Immature natural killer cell (primary cell): ENCODE measurements at regions not wholly inside any gene's neighbourhood (a gene's known extent, or its start where the extent isn't known, plus 50 kb on each side); places are given as distances from the start of the nearest gene placed in this dataset.
"Not testable (repeated sequence)": the region's sequence is repeated elsewhere in the genome, so short reads cannot be mapped to it uniquely, and the experiment has no call there.

ENCODE experiments used
- DNase-seq, 3 donors: peaks; one replicate each; pipeline ENCODE4 v3.0.0; 2022; ENCODE audit warnings: mixed read lengths in 1 of 3
- H3K27ac Mint-ChIP-seq, 6 donors: one replicate each; pipeline ENCODE4 v1.8.0; 2020; ENCODE audit warnings: mixed read lengths in 6 of 6, mild to moderate bottlenecking in 5 of 6, inconsistent platforms in 4 of 6, moderate library complexity in 3 of 6
- H3K27me3 Mint-ChIP-seq, 3 donors: one replicate each; pipeline ENCODE4 v1.8.0; 2020 to 2021; ENCODE audit warnings: low read depth in 3 of 3, mild to moderate bottlenecking in 3 of 3, mixed read lengths in 3 of 3, moderate library complexity in 3 of 3, inconsistent platforms in 1 of 3
- H3K36me3 Mint-ChIP-seq, 3 donors: one replicate each; pipeline ENCODE4 v1.8.0; 2020; ENCODE audit warnings: mixed read lengths in 3 of 3, inconsistent platforms in 2 of 3, mild to moderate bottlenecking in 2 of 3
- H3K4me1 Mint-ChIP-seq, 2 donors: one replicate each; pipeline ENCODE4 v1.8.0; 2020; ENCODE audit warnings: inconsistent platforms in 2 of 2, mild to moderate bottlenecking in 2 of 2, mixed read lengths in 2 of 2, moderate library complexity in 1 of 2
- H3K4me3 Mint-ChIP-seq, 5 donors: one replicate each; pipeline ENCODE4 v1.8.0; 2020; ENCODE audit warnings: mild to moderate bottlenecking in 5 of 5, mixed read lengths in 5 of 5, inconsistent platforms in 3 of 5, moderate library complexity in 3 of 5
- H3K9me3 Mint-ChIP-seq, 6 donors: one replicate each; pipeline ENCODE4 v1.8.0; 2020; ENCODE audit warnings: mild to moderate bottlenecking in 6 of 6, mixed read lengths in 6 of 6, inconsistent platforms in 4 of 6, moderate library complexity in 3 of 6

DNA sequence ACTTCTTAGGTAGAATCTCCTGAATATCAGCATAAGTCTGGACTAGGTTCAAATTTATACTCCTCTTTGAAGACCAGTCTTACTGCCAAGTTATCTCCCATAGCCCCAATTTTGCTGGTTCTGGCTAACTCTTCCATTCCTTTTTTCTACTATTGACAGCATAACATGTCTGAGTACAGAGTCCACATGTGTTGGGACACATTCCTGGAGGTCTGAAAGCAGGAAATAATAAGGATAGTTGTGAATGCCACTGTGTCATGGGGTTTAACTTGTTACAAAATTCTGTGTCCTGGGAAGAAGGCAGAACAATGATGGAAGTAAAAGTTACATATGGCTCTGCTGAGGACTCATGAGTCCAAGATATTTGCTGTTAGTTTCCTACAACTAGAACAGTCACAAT is 57.4 kb upstream of the ZBTB20 start:
- no peak for DNase-seq
- H3K9me3 Mint-ChIP-seq, result no peaks in the 10 kb centered on the region
- H3K36me3 Mint-ChIP-seq, result no peaks in the 10 kb centered on the region
- no peak overlapping the region for H3K4me3 Mint-ChIP-seq
- no peak overlapping the region for H3K27ac Mint-ChIP-seq
- no peaks in the 10 kb centered on the region for H3K4me1 Mint-ChIP-seq
- peaks cover 0 to 3% (median 2%) of the 10 kb centered on the region in 3 donors for H3K27me3 Mint-ChIP-seq

DNA sequence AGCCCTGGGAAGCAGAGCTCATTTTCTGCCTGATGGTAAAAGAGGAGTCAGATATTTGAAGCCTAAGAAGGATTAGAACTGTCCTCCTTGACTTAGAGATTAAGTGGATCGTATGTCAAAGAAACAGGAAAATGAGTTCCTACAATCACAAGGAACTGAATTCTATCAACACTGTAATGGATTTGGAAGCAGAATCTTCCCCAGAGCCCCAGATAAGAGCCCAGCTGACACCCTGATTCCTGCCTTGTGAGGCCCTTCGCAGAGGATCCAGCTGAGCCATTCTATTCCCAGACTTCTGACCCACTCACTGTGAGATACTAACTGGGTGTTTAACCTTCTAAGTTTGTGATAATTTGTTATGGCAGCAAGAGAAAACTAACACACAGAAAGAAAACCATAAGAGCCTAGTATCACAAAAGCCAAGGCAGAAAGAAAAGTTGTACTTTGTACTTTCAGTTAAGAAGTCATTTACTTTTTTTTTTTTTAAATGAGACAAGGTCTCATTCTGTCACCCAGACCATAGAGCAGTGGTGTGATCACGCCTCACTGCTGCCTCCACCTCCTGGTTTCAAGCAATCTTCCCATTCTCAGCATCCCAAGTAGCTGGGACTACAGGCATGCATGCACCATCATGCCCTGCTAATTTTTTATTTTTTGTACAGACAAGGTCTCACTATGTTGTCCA is 61.1 kb upstream of the ZBTB20 start:
- Mint-ChIP-seq H3K27ac (no peak overlapping the region), H3K9me3 (no peaks in the 10 kb centered on the region), H3K36me3 (no peaks in the 10 kb centered on the region), H3K4me1 (no peaks in the 10 kb centered on the region), H3K27me3 (peaks cover 0 to 3% (median 0%) of the 10 kb centered on the region in 3 donors), H3K4me3 (no peak overlapping the region)
- DNase-seq, result no peak

DNA sequence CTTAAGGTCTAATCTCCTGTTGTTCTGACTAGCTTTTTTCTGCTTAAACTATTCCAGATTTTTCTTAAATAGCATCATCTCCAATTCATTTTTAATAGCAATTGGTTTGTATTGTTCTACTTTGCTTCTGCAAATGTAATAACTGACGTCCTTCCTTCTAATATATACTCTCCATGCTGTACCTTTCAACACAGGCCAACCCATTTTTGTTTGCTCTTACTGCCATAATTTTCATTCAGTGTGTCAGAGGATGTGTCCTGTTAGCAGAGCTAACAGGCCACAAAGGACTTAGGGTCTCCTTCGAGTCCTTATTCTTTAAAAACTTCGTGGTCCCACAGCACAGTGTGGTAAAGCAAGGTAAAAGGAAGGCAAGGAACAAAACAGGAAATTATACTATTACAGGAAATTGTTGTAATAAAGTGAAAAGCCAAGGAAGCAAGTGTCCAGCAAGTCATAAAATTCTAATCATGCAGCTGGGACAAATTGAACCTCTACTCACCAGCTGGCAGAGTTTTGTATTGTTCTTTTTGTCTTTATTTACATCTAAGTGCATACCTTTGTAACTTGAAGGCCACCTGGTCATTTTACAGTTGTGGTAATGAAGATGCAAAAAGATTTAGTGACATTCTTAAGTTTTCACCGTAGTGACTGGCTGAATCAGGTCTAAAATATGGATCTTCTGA is 64.9 kb upstream of the ZBTB20 start:
- no peak for DNase-seq
- Mint-ChIP-seq H3K4me1 (no peaks in the 10 kb centered on the region), H3K36me3 (peaks cover 0 to 3% (median 0%) of the 10 kb centered on the region in 3 donors), H3K27ac (no peak overlapping the region), H3K9me3 (no peaks in the 10 kb centered on the region), H3K4me3 (no peak overlapping the region), H3K27me3 (peaks cover 0 to 3% (median 1%) of the 10 kb centered on the region in 3 donors)

DNA sequence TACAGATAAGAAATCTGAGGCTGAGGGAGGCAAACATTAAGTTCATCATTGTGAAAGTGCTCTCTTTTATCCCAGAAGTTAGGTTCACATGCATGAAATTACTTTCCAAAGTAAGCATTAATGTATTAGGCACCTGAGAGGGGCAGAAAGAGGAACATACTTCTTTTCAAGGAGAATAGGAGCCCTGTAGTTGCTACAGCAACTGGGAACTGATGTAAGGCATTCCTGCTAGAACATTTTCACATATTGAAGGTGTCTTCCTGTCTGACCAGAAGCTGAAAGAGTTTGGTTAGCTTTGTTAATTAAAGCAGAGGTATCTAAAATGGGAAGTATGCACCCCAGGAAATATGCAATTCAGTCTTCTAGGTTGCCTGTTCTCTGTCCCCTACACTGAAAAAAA is 65.5 kb upstream of the ZBTB20 start:
- H3K27ac Mint-ChIP-seq, result no peak overlapping the region
- H3K27me3 Mint-ChIP-seq, result peaks cover 0 to 3% (median 1%) of the 10 kb centered on the region in 3 donors
- peaks cover 0 to 3% (median 0%) of the 10 kb centered on the region in 3 donors for H3K36me3 Mint-ChIP-seq
- no peak for DNase-seq
- H3K4me1 Mint-ChIP-seq, result no peaks in the 10 kb centered on the region
- no peak overlapping the region for H3K4me3 Mint-ChIP-seq
- H3K9me3 Mint-ChIP-seq, result no peaks in the 10 kb centered on the region

DNA sequence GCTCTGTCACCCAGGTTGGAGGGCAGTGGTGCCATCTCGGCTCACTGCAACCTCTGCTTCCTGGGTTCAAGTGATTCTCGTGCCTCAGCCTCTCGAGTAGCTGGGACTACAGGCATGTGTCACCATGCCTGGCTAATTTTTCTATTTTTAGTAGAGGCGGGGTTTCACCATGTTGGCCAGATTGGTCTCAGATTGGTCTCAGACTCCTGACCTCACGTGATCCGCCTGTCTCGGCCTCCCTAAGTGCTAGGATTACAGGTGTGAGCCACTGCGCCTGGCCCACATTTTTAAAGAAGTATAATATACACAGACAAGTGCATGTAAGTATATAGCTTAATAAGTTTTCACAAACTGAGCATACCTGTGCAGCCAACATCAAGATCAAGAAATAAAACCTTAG is 66.0 kb upstream of the ZBTB20 start:
- H3K4me1 Mint-ChIP-seq, H3K36me3 Mint-ChIP-seq, H3K4me3 Mint-ChIP-seq, H3K27me3 Mint-ChIP-seq, DNase-seq, H3K9me3 Mint-ChIP-seq, H3K27ac Mint-ChIP-seq: not testable (repeated sequence)

DNA sequence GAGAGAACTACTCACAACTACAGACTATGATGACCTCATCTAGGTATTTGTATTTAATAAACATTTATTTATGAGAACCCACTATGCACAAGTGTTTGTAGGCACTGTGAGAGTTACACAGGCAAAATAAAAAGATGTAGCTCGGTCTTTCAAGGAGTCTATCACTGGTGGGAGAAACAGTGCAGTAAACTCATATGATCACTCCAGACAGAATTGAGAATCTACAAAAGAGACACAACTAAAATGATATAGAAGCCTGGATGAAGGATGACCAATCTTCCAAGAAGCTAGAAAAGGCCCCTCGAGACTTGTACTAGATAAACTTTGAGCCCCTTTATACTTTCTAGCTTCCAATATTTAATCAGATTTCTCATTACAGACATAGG is 70.2 kb upstream of the ZBTB20 start:
- Mint-ChIP-seq H3K27me3 (peaks cover 1 to 5% (median 2%) of the 10 kb centered on the region in 3 donors), H3K36me3 (peaks cover 0 to 3% (median 0%) of the 10 kb centered on the region in 3 donors)
- DNase-seq, result no peak

DNA sequence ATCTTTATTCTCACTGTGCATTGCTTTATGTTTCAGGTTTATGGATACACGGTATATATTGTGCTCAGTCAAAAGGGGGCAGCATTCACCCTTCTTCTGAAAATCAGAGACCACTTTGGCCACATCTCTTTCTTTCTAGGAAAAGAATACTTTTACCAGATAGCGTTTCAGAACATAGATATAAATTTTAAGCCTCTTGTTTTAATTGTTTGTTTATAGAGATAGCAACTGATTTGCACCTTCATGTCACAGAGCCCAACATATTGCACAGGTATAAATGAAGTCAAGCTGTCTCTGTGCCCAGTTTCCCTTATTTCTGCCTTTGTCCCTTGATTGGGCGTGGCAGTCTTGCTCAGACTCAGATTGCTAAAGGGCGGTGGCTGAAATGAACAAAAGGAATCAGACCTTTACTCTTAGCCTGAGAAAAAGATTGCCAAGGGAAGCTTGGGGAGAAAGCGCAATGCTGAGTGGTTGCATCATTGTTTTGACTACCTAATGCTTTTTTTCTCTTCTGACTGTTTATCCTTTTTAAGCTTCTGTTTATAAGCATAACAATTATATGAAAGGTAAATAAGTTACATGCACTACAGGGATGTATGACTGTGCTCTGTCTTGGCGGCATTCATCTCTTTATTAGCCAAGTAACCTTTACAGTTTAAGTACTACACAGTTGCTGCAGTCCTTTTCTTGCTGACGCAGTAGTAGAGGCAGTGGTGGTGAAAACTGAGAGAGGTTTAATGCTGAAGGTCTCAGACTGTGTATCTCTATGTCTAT is 70.8 kb upstream of the ZBTB20 start:
- Mint-ChIP-seq H3K27me3 (peaks cover 1 to 5% (median 2%) of the 10 kb centered on the region in 3 donors), H3K9me3 (no peaks in the 10 kb centered on the region), H3K4me3 (no peak overlapping the region), H3K27ac (no peak overlapping the region), H3K4me1 (no peaks in the 10 kb centered on the region), H3K36me3 (peaks cover 0 to 3% (median 0%) of the 10 kb centered on the region in 3 donors)
- peak; percentile 5 to 17 (median 8) for DNase-seq

More for the DNA sequence above, 70.2 kb upstream of the ZBTB20 start:
- no peak overlapping the region for H3K4me3 Mint-ChIP-seq
- no peaks in the 10 kb centered on the region for H3K9me3 Mint-ChIP-seq
- no peaks in the 10 kb centered on the region for H3K4me1 Mint-ChIP-seq
- H3K27ac Mint-ChIP-seq, result no peak overlapping the region

DNA sequence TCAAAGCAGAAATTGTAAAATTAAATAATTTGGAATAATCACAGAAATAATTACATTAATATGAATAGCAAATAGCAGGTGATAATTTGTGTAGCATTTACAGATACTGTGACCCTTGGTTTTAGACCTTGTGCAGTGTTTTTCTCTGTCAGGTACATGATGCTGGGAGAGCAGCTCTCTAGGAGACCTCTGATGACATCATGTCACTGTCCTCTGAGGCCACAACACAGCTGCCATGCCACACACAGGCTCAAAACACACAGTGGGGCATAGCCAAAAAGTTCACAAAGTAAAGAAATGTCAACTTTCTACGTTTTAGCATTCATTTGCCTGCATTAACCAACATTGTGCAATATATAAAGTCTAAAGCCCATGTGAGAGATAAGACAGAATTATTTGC is 71.8 kb upstream of the ZBTB20 start:
- Mint-ChIP-seq H3K27me3 (peaks cover 2 to 5% (median 3%) of the 10 kb centered on the region in 3 donors), H3K27ac (no peak overlapping the region), H3K36me3 (peaks cover 0 to 3% (median 0%) of the 10 kb centered on the region in 3 donors), H3K4me3 (no peak overlapping the region), H3K9me3 (no peaks in the 10 kb centered on the region), H3K4me1 (no peaks in the 10 kb centered on the region)
- DNase-seq, result no peak

DNA sequence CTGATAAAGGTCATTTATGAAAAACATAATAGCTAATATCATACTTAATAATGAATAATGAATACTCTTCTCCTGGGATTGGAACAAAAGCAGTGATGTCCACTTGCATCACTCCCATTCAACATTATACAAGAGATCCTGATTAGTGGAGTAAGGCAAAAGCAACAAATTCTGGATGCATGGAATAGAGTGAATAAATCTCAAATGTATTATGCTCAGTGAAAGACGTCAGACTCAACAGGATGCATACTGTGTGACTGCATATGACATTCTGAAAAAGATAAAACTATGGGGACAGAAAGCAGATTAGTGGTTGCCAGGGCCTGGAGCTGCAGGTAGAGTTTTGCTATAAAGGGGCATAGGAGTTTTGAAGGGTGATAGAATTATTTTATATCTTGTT is 77.6 kb upstream of the ZBTB20 start:
- no peaks in the 10 kb centered on the region for H3K36me3 Mint-ChIP-seq
- no peak for DNase-seq
- H3K4me3 Mint-ChIP-seq, result no peak overlapping the region
- no peaks in the 10 kb centered on the region for H3K9me3 Mint-ChIP-seq
- H3K4me1 Mint-ChIP-seq, result no peaks in the 10 kb centered on the region
- peaks cover 0 to 2% (median 2%) of the 10 kb centered on the region in 3 donors for H3K27me3 Mint-ChIP-seq
- H3K27ac Mint-ChIP-seq, result no peak overlapping the region

DNA sequence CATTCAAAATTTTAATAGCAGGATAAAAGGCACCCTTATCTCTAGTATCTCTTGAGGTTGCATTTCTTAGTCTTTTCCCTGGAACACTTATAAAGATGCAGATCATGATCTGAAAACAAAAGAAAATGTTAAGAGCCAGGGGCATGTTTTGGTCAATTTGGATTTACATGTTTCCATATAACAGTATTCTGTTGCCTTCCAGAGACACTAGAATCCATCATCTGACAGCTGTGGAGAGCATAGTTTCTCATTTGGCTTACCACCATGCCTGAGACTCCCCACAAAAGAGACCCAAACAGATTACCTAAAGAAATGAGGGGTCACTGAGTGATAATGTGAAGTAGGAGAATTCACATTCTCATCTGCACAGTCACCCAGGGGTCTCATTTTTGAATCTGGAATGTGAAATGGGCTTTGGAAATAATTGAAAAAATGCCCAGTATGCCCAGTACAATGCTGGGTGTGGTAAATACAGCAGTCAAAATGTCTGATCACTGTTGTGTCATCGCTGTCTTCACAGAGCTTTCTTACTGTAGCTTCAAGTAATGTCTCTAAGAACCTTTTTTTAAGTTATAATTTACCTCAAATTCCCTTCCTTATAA is 79.9 kb upstream of the ZBTB20 start:
- peaks cover 0 to 2% (median 2%) of the 10 kb centered on the region in 3 donors for H3K27me3 Mint-ChIP-seq

DNA sequence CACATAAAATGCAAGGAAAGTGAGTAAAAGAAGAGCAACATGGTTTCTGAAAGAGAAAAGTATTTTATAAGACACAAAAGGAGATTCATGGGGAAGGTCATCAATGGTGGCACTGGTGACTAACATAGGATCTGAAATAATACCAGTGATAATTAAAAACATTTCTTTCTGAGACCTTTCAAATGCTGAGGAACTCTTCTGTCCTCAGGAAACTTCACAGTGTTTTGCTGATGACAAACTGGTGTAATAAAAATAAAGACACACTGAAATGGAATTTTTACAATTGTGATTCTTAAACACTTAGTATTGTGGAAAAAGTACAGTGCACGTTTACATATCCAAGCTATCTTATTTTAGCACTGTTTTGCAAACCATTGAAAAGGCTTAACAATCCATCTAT is 80.4 kb upstream of the ZBTB20 start:
- Mint-ChIP-seq H3K4me1 (no peaks in the 10 kb centered on the region), H3K27me3 (peaks cover 0 to 2% (median 2%) of the 10 kb centered on the region in 3 donors), H3K4me3 (no peak overlapping the region), H3K27ac (no peak overlapping the region), H3K9me3 (no peaks in the 10 kb centered on the region), H3K36me3 (no peaks in the 10 kb centered on the region)
- DNase-seq, result no peak

More for the DNA sequence above, 79.9 kb upstream of the ZBTB20 start:
- Mint-ChIP-seq H3K9me3 (no peaks in the 10 kb centered on the region), H3K4me3 (no peak overlapping the region), H3K27ac (no peak overlapping the region), H3K4me1 (no peaks in the 10 kb centered on the region), H3K36me3 (no peaks in the 10 kb centered on the region)
- no peak for DNase-seq

DNA sequence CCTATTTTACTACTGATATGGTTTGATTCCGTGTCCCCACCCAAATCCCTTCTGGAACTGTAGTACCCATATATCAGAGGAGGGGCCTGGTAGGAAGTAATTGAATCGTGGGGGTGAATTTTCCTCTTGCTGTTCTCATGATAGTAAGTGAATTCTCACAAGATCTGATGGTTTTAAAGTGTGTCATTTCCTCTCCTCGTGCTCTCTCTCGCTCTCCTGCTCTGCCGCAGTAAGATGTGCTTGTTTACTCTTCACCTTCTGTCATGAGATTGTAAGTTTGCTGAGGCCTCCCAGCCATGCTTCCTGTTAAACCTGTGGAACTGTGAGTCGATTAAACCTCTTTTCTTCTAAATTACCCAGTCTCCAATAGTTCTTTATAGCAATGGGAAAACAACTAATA is 81.2 kb upstream of the ZBTB20 start:
- Mint-ChIP-seq H3K4me1 (no peaks in the 10 kb centered on the region), H3K27me3 (peaks cover 0 to 2% (median 2%) of the 10 kb centered on the region in 3 donors), H3K27ac (no peak overlapping the region), H3K4me3 (no peak overlapping the region), H3K36me3 (no peaks in the 10 kb centered on the region), H3K9me3 (no peaks in the 10 kb centered on the region)
- no peak for DNase-seq

DNA sequence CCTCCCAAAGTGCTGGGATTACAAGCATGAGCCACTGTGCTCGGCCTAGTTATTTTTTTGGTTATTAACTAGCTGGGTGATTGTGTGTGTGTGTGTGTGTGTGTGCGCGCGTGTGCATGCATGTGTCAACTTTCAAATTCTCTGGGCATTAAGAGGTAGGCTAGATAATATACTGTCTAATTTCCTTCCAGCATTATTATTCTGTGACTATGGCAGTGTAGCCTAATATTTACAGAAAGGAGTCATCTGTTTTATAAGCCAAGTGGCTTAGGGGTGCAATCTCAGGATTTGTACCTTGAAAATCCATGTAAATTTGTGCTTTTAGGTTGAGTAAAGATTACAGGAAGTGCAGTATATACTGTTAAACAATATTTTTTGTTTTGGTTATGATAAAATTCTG is 85.1 kb upstream of the ZBTB20 start:
- Mint-ChIP-seq H3K9me3 (no peaks in the 10 kb centered on the region), H3K4me1 (no peaks in the 10 kb centered on the region), H3K4me3 (no peak overlapping the region), H3K36me3 (no peaks in the 10 kb centered on the region), H3K27me3 (peaks cover 0 to 2% (median 0%) of the 10 kb centered on the region in 3 donors), H3K27ac (no peak overlapping the region)
- no peak for DNase-seq

DNA sequence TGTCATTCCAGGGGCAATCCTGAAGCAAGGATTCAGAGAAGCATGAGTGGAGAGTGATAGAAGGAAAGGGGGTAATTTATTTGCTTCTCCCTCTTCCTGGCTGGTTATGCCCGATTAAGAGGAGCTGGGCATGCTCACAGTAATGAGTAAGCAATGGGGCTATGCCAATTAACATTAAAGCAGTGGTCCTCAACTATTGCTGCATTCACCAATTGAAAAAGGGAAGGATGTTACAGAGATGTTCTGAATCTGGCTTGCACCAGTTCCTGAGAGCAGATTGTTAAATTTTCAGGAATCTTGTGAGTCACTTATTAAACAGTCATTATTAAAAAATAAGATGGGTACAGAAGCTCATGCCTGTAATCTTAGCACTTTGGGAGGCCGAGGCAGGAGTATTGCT is 85.9 kb upstream of the ZBTB20 start:
- DNase-seq, result no peak
- H3K27ac Mint-ChIP-seq, result no peak overlapping the region
- H3K4me1 Mint-ChIP-seq, result no peaks in the 10 kb centered on the region
- H3K27me3 Mint-ChIP-seq, result peaks cover 0 to 2% (median 2%) of the 10 kb centered on the region in 3 donors
- H3K4me3 Mint-ChIP-seq, result no peak overlapping the region
- no peaks in the 10 kb centered on the region for H3K36me3 Mint-ChIP-seq
- no peaks in the 10 kb centered on the region for H3K9me3 Mint-ChIP-seq
